H1 (cell line): ENCODE measurements at regions not wholly inside any gene's neighbourhood (a gene's known extent, or its start where the extent isn't known, plus 50 kb on each side); places are given as distances from the start of the nearest gene placed in this dataset.

ENCODE experiments used
- CTCF ChIA-PET: fragments of 300-600 bp; sonication (Branson Sonifier 250); formaldehyde crosslinking; loops from one replicate; lab custom pipeline; 2021; ENCODE audit not compliant: partially characterized antibody; lab: Charles Lee
- POLR2A ChIA-PET: fragments of 300-600 bp; sonication (Branson Sonifier 250); formaldehyde crosslinking; loops from one replicate; lab custom pipeline; 2021; ENCODE audit warnings: inconsistent platforms; ENCODE audit not compliant: partially characterized antibody; lab: Charles Lee
- DNase-seq, 2 experiments: peaks; one replicate each; pipeline versions ENCODE4 v3.0.0 to v3.0.0-alpha.2; 2010 to 2022; ENCODE audit warnings: low spot score in 2 of 2, low read depth in 1 of 2, mixed read lengths in 1 of 2
- FAIRE-seq: peaks from 2 replicates; lab custom pipeline; 2011; peaks lifted over from hg19 to GRCh38; lab: Jason Lieb, UNC
- H2AFZ ChIP-seq: 2 replicates; pipeline ENCODE4 v1.8.1; 2012; ENCODE audit warnings: low read length, inconsistent platforms
- H2AK5ac ChIP-seq: 2 replicates; pipeline ENCODE4 v1.6.1; 2013; ENCODE audit warnings: low read depth, low read length
- H2BK120ac ChIP-seq: replicated peaks from 2 replicates; pipeline ENCODE3; 2013; ENCODE audit warnings: low read depth, low read length, inconsistent platforms
- H2BK12ac ChIP-seq: 2 replicates; pipeline ENCODE4 v1.6.1; 2013; ENCODE audit warnings: low read depth, low read length
- H2BK15ac ChIP-seq: 2 replicates; pipeline ENCODE4 v1.6.1; 2013; ENCODE audit warnings: low read length
- H2BK20ac ChIP-seq: 2 replicates; pipeline ENCODE4 v1.6.1; 2013; ENCODE audit warnings: low read length
- H2BK5ac ChIP-seq: 2 replicates; pipeline ENCODE4 v1.6.1; 2013; ENCODE audit warnings: low read depth, low read length
- H3K14ac ChIP-seq: 2 replicates; pipeline ENCODE4 v1.6.1; 2013; ENCODE audit warnings: inconsistent platforms; ENCODE audit not compliant: insufficient read length
- H3K18ac ChIP-seq: 2 replicates; pipeline ENCODE4 v1.6.1; 2013; ENCODE audit warnings: low read length; ENCODE audit errors: extremely low read depth
- H3K23ac ChIP-seq: 2 replicates; pipeline ENCODE4 v1.6.1; 2013; ENCODE audit warnings: inconsistent platforms; ENCODE audit not compliant: insufficient read length
- H3K23me2 ChIP-seq: 2 replicates; pipeline ENCODE4 v1.6.1; 2013; ENCODE audit warnings: low read depth, low read length
- H3K27ac ChIP-seq: 2 replicates; pipeline ENCODE4 v1.6.1; 2011; ENCODE audit warnings: low read depth, low read length, inconsistent platforms
- H3K27me3 ChIP-seq, 4 experiments: replicated peaks in 1 of 4; 1 replicate in 1 of 4; 2 replicates in 3 of 4; pipeline versions ENCODE4 v1.6.1 to v1.8.1; 2011 to 2013; ENCODE audit warnings: low read length in 3 of 4, mild to moderate bottlenecking in 3 of 4, inconsistent platforms in 2 of 4, mixed read lengths in 2 of 4, moderate library complexity in 1 of 4; ENCODE audit not compliant: control insufficient read depth in 3 of 4, insufficient read depth in 3 of 4; ENCODE audit errors: extremely low read depth in 1 of 4
- H3K36me3 ChIP-seq, 4 experiments: 2 replicates each; pipeline versions ENCODE4 v1.6.1 to v1.8.1; 2011 to 2013; ENCODE audit warnings: mild to moderate bottlenecking in 4 of 4, low read length in 3 of 4, moderate library complexity in 2 of 4, control low read depth in 1 of 4, inconsistent platforms in 1 of 4; ENCODE audit not compliant: insufficient read depth in 4 of 4, control insufficient read depth in 2 of 4
- H3K4ac ChIP-seq: replicated peaks from 2 replicates; pipeline ENCODE3; 2013; ENCODE audit warnings: low read length, low read depth, mixed read lengths, inconsistent platforms; ENCODE audit not compliant: insufficient read length
- H3K4me1 ChIP-seq, 4 experiments: replicated peaks in 1 of 4; 1 replicate in 1 of 4; 2 replicates in 3 of 4; pipeline versions ENCODE4 v1.6.1 to v1.8.1; 2011 to 2013; ENCODE audit warnings: low read length in 3 of 4, inconsistent platforms in 2 of 4, mixed read lengths in 1 of 4; ENCODE audit not compliant: insufficient read depth in 4 of 4, control insufficient read depth in 3 of 4
- H3K4me2 ChIP-seq, 2 experiments: 2 replicates each; pipeline versions ENCODE4 v1.6.1 to v1.8.1; 2011 to 2013; ENCODE audit warnings: low read depth in 2 of 2, low read length in 2 of 2, control low read depth in 1 of 2, inconsistent platforms in 1 of 2, mild to moderate bottlenecking in 1 of 2; ENCODE audit not compliant: insufficient read depth in 1 of 2
- H3K4me3 ChIP-seq, 4 experiments: fragments of 200-600, 300-600 bp in 1 of 4; sonication (generic), shearing (Covaris generic), sonication (Bioruptor Twin) in 1 of 4; 2 replicates each; pipeline versions ENCODE4 v1.5.1 to v1.8.1; 2011 to 2016; ENCODE audit warnings: low read length in 4 of 4, low read depth in 3 of 4, control low read depth in 2 of 4, inconsistent platforms in 2 of 4, mild to moderate bottlenecking in 2 of 4, mixed read lengths in 1 of 4, moderate library complexity in 1 of 4; ENCODE audit not compliant: insufficient read depth in 2 of 4; ENCODE audit errors: extremely low read depth in 1 of 4
- H3K56ac ChIP-seq: replicated peaks from 2 replicates; pipeline ENCODE3; 2013; ENCODE audit warnings: low read depth, mild to moderate bottlenecking, mixed read lengths, low read length, inconsistent platforms; ENCODE audit not compliant: insufficient read length
- H3K79me1 ChIP-seq: 2 replicates; pipeline ENCODE4 v1.6.1; 2013; ENCODE audit warnings: low read depth, low read length, control low read depth
- H3K79me2 ChIP-seq, 2 experiments: 2 replicates each; pipeline versions ENCODE4 v1.6.1 to v1.8.1; 2012 to 2013; ENCODE audit warnings: low read length in 2 of 2, mild to moderate bottlenecking in 2 of 2, inconsistent platforms in 1 of 2; ENCODE audit not compliant: insufficient read depth in 2 of 2, control insufficient read depth in 1 of 2
- H3K9ac ChIP-seq, 4 experiments: replicated peaks in 1 of 4; 1 replicate in 1 of 4; 2 replicates in 3 of 4; pipeline versions ENCODE4 v1.6.1 to v1.8.1; 2011 to 2013; ENCODE audit warnings: low read depth in 3 of 4, low read length in 3 of 4, control low read depth in 2 of 4, mild to moderate bottlenecking in 2 of 4, moderate library complexity in 2 of 4, inconsistent platforms in 1 of 4; ENCODE audit errors: extremely low read depth in 1 of 4
- H3K9me3 ChIP-seq, 2 experiments: 2 replicates each; pipeline versions ENCODE4 v1.6.1 to v1.8.1; 2012 to 2013; ENCODE audit warnings: mild to moderate bottlenecking in 2 of 2, moderate library complexity in 2 of 2, control low read depth in 1 of 2, inconsistent platforms in 1 of 2, low read depth in 1 of 2, low read length in 1 of 2, mixed read lengths in 1 of 2; ENCODE audit not compliant: insufficient read depth in 2 of 2
- H4K20me1 ChIP-seq, 2 experiments: replicated peaks in 1 of 2; 2 replicates each; pipeline versions ENCODE3 to v1.8.1; 2011 to 2013; ENCODE audit warnings: inconsistent platforms in 2 of 2, low read length in 2 of 2, mild to moderate bottlenecking in 1 of 2; ENCODE audit not compliant: insufficient read depth in 2 of 2, control insufficient read depth in 1 of 2
- H4K5ac ChIP-seq: 2 replicates; pipeline ENCODE4 v1.6.1; 2013; ENCODE audit warnings: low read length, low read depth, mixed read lengths, inconsistent platforms; ENCODE audit not compliant: insufficient read length
- H4K8ac ChIP-seq: 2 replicates; pipeline ENCODE4 v1.8.0; 2013; ENCODE audit warnings: mild to moderate bottlenecking, moderate library complexity, low read length, inconsistent platforms; ENCODE audit not compliant: insufficient read depth; ENCODE audit errors: extremely low read depth
- H4K91ac ChIP-seq: replicated peaks from 2 replicates; pipeline ENCODE3; 2013; ENCODE audit warnings: low read length, mixed read lengths, inconsistent platforms; ENCODE audit not compliant: insufficient read length
- CBX8 ChIP-seq: fragments of 300-800, 300-1000 bp; sonication (generic); IDR thresholded peaks from 2 replicates; pipeline ENCODE4 v1.7.1; 2016; ENCODE audit warnings: low read depth, low read length, borderline replicate concordance
- CEBPB ChIP-seq: IDR thresholded peaks from 2 replicates; pipeline ENCODE4 v1.6.1; 2012; ENCODE audit warnings: low read depth, low read length
- CHD1 ChIP-seq: IDR thresholded peaks from 2 replicates; pipeline ENCODE4 v1.6.1; 2012; ENCODE audit warnings: low read depth, low read length, improper control_type of control experiment
- CHD2 ChIP-seq: IDR thresholded peaks from 2 replicates; pipeline ENCODE4 v1.6.1; 2012; ENCODE audit warnings: low read length, improper control_type of control experiment
- E2F6 ChIP-seq: IDR thresholded peaks from 2 replicates; pipeline ENCODE4 v1.6.1; 2012; ENCODE audit warnings: inconsistent platforms
- EZH2 ChIP-seq: fragments of 200-600 bp; sonication (generic); IDR thresholded peaks from 2 replicates; pipeline ENCODE4 v1.7.1; 2012; ENCODE audit warnings: low read depth, mild to moderate bottlenecking, moderate library complexity, low read length, inconsistent platforms; ENCODE audit not compliant: severe bottlenecking
- GABPA ChIP-seq: IDR thresholded peaks from 2 replicates; pipeline ENCODE4 v1.6.1; 2011; ENCODE audit warnings: mild to moderate bottlenecking, low read length, moderate library complexity, borderline replicate concordance; ENCODE audit not compliant: insufficient read depth
- SAP30 ChIP-seq: fragments of 300-600 bp; sonication (generic); IDR thresholded peaks from 2 replicates; pipeline ENCODE4 v1.7.1; 2012; ENCODE audit warnings: low read length, moderate library complexity, mild to moderate bottlenecking, inconsistent platforms; ENCODE audit not compliant: insufficient read depth, insufficient replicate concordance
- SIN3A ChIP-seq, 2 experiments: IDR thresholded peaks in 1 of 2; conservative IDR thresholded peaks in 1 of 2; 2 replicates each; pipeline ENCODE4 v1.6.1; 2011 to 2012; ENCODE audit warnings: low read length in 2 of 2, improper control_type of control experiment in 1 of 2, low read depth in 1 of 2, mild to moderate bottlenecking in 1 of 2
- TAF1 ChIP-seq: IDR thresholded peaks from 2 replicates; pipeline ENCODE4 v1.6.1; 2011; ENCODE audit warnings: mild to moderate bottlenecking, low read depth, low read length
- TBP ChIP-seq: IDR thresholded peaks from 2 replicates; pipeline ENCODE4 v1.6.1; 2011; ENCODE audit warnings: low read depth, low read length, improper control_type of control experiment
- WGBS, 2 experiments: shearing (Covaris generic) in 1 of 2; methylation state at CpG; one replicate each; pipeline versions ENCODE4 v1.1.6 to v1.1.7; 2013 to 2015; ENCODE audit warnings: low lambda C conversion rate in 2 of 2, mixed read lengths in 2 of 2, inconsistent platforms in 1 of 2, low coverage in 1 of 2, missing lambda C conversion rate in 1 of 2; ENCODE audit not compliant: insufficient replicate concordance in 2 of 2, insufficient coverage in 1 of 2, insufficient read length in 1 of 2; ENCODE audit errors: extremely low coverage in 1 of 2, missing lambda C conversion rate in 1 of 2; 5-methylcytosine and 5-hydroxymethylcytosine counted together

GRCh38 chr16:51408357-51408756 lies 257.3 kb upstream of the SALL1 start:
- CTCF ChIA-PET = interaction anchor here (0.8 to 1.2 kb wide), 2 partner anchors 18 to 30 kb away, joined by 3 read pairs; no protein-coding TSS in a partner anchor
- no peak overlapping the region for H4K91ac ChIP-seq

More at GRCh38 chr16:51408357-51408756, 257.3 kb upstream of the SALL1 start:
- Histone ChIP-seq H2AFZ (no peak overlapping the region), H4K5ac (no peak overlapping the region), H3K56ac (no peak overlapping the region), H3K79me2 (no peaks in the 10 kb centered on the region), H2BK12ac (no peak overlapping the region), H3K79me1 (no peaks in the 10 kb centered on the region), H3K23ac (no peak overlapping the region), H3K4me3 (no peak overlapping the region), H3K23me2 (no peaks in the 10 kb centered on the region), H2BK15ac (no peak overlapping the region), H4K20me1 (no peaks in the 10 kb centered on the region), H3K27ac (no peak overlapping the region), H2AK5ac (no peak overlapping the region), H3K14ac (no peak overlapping the region), H3K4ac (no peak overlapping the region), H4K8ac (no peak overlapping the region), H3K9me3 (no peaks in the 10 kb centered on the region)
- FAIRE-seq (no peak), DNase-seq (no peak)
- 64% methylated on average over 4 of the region's 4 CpGs; no CpG with 5 or more reads in 1 of the 2 experiments for WGBS, 2 experiments
- POLR2A ChIA-PET = interaction anchor here (1.1 kb wide), 1 partner anchor 16 kb away, joined by 5 read pairs; no protein-coding TSS in a partner anchor
- no peak for TF ChIP-seq TBP
- no peak for TF ChIP-seq CHD1
- TF ChIP-seq GABPA = no peak
- TF ChIP-seq SAP30 = no peak
- TF ChIP-seq E2F6 = no peak
- no peak for TF ChIP-seq SIN3A (conservative IDR thresholded peaks at IDR 0.05 in 1 of 2, IDR thresholded peaks at IDR 0.05 in 1 of 2; ENCODE audit: low read depth in 1 of 2, low read length in 2 of 2)
- no peak for TF ChIP-seq CBX8
- no peak for TF ChIP-seq CHD2
- TF ChIP-seq EZH2 = no peak
- TF ChIP-seq TAF1 = no peak
- no peak for TF ChIP-seq CEBPB
- TF ChIP-seq, all 59 proteins: peak for 0
- no peak overlapping the region for H3K9ac ChIP-seq
- H2BK20ac ChIP-seq = no peak overlapping the region
- no peak overlapping the region for H2BK5ac ChIP-seq
- no peaks in the 10 kb centered on the region for H3K36me3 ChIP-seq
- H3K4me2 ChIP-seq = no peak overlapping the region
- H2BK120ac ChIP-seq = no peak overlapping the region
- no peak overlapping the region for H3K18ac ChIP-seq
- no peaks in the 10 kb centered on the region for H3K27me3 ChIP-seq
- H3K4me1 ChIP-seq = peaks cover 0 to 4% (median 0%) of the 10 kb centered on the region in 4 experiments; a peak in 3 of 7 replicates
